ENCODE measurements at regions not wholly inside any gene's neighbourhood (a gene's known extent, or its start where the extent isn't known, plus 50 kb on each side); places are given as distances from the start of the nearest gene placed in this dataset.
A peak's percentile ranks its signal among the peaks of the same experiment; 100 is the strongest.

DNA sequence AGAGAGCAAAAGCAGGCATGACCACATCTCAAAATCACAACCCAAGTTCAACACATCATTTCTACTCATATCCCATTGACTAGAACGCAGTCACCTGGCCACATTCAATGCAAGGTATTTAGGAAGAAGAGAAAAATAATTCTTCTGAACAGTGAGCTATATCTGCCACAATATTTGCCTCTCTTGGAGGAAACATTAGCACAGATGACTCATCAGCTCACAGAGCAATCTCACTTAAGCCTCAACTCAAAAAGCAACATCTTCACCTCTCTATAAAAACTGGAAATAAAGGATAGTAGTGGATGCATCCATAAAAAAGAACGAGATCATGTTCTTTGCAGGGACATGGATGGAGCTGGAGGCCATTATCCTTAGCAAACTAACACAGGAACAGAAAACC is 143.9 kb upstream of the FMN2 start:
- Histone ChIP-seq H3K27me3 (ENCODE audit: control insufficient read depth, extremely low read depth, insufficient read depth, low read length) (no peaks in the 10 kb centered on the region), H3K4me2 (ENCODE audit: control insufficient read depth, extremely low read depth, insufficient read depth, low read depth, low read length) (no peak overlapping the region), H4K20me1 (ENCODE audit: control insufficient read depth, extremely low read depth, insufficient read depth, low read length) (no peaks in the 10 kb centered on the region), H3K79me2 (ENCODE audit: control insufficient read depth, insufficient read depth, low read length) (no peaks in the 10 kb centered on the region), H3K36me3 (ENCODE audit: control insufficient read depth in 2 of 2, extremely low read depth in 1 of 2, insufficient read depth in 2 of 2, low read length in 2 of 2) (no peaks in the 10 kb centered on the region), H3K9me1 (ENCODE audit: control insufficient read depth, extremely low read depth, insufficient read depth, low read length) (no peaks in the 10 kb centered on the region), H3K4me1 (ENCODE audit: control insufficient read depth, extremely low read depth, insufficient read depth, low read length) (no peaks in the 10 kb centered on the region), H3K9ac (ENCODE audit: control insufficient read depth, extremely low read depth, insufficient read depth, low read length) (no peak overlapping the region), H2AFZ (ENCODE audit: control insufficient read depth, low read length) (no peak overlapping the region), H3K9me3 (ENCODE audit: control insufficient read depth, low read depth, low read length) (no peaks in the 10 kb centered on the region), H3K4me3 (ENCODE audit: control insufficient read depth in 2 of 3, extremely low read depth in 1 of 3, insufficient read depth in 2 of 3, low read depth in 1 of 3, low read length in 3 of 3) (no peak overlapping the region), H3K27ac (ENCODE audit: control insufficient read depth, insufficient read depth, low read length) (no peak overlapping the region)
- dilution Hi-C loops (cut with MboI; ENCODE audit: extremely low pct_ligation_motif_present, low sequenced_read_pairs): no loop called here
- FAIRE-seq (no peak), DNase-seq (ENCODE audit: low read depth, low spot score) (no peak)
- no peak for TF ChIP-seq EZH2 (IDR thresholded peaks at IDR 0.05; ENCODE audit: low read length)
- TF ChIP-seq, protein P1, sequence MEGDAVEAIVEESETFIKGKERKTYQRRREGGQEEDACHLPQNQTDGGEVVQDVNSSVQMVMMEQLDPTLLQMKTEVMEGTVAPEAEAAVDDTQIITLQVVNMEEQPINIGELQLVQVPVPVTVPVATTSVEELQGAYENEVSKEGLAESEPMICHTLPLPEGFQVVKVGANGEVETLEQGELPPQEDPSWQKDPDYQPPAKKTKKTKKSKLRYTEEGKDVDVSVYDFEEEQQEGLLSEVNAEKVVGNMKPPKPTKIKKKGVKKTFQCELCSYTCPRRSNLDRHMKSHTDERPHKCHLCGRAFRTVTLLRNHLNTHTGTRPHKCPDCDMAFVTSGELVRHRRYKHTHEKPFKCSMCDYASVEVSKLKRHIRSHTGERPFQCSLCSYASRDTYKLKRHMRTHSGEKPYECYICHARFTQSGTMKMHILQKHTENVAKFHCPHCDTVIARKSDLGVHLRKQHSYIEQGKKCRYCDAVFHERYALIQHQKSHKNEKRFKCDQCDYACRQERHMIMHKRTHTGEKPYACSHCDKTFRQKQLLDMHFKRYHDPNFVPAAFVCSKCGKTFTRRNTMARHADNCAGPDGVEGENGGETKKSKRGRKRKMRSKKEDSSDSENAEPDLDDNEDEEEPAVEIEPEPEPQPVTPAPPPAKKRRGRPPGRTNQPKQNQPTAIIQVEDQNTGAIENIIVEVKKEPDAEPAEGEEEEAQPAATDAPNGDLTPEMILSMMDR (optimal IDR thresholded peaks at IDR 0.05 in 1 of 3, IDR thresholded peaks at IDR 0.05 in 1 of 3, conservative IDR thresholded peaks at IDR 0.05 in 1 of 3; ENCODE audit: extremely low read depth in 1 of 3, insufficient read depth in 2 of 3, low read length in 3 of 3): no peak

- no peaks in the 10 kb centered on the region for H3K27me3 ChIP-seq (ENCODE audit: control insufficient read depth, extremely low read depth, insufficient read depth, low read length)
- H3K4me2 ChIP-seq (ENCODE audit: control insufficient read depth, extremely low read depth, insufficient read depth, low read depth, low read length): no peak overlapping the region
- H3K9me3 ChIP-seq (ENCODE audit: control insufficient read depth, low read depth, low read length): peaks cover 3% of the 10 kb centered on the region
- TF ChIP-seq EZH2 (IDR thresholded peaks at IDR 0.05; ENCODE audit: low read length): no peak
- TF ChIP-seq, protein P1 (optimal IDR thresholded peaks at IDR 0.05 in 1 of 3, IDR thresholded peaks at IDR 0.05 in 1 of 3, conservative IDR thresholded peaks at IDR 0.05 in 1 of 3; ENCODE audit: extremely low read depth in 1 of 3, insufficient read depth in 2 of 3, low read length in 3 of 3): peak; percentile 22 to 58 (median 46)
- H3K4me3 ChIP-seq (ENCODE audit: control insufficient read depth in 2 of 3, extremely low read depth in 1 of 3, insufficient read depth in 2 of 3, low read depth in 1 of 3, low read length in 3 of 3): no peak overlapping the region
- H3K27ac ChIP-seq (ENCODE audit: control insufficient read depth, insufficient read depth, low read length): no peak overlapping the region
- dilution Hi-C loops (cut with MboI; ENCODE audit: extremely low pct_ligation_motif_present, low sequenced_read_pairs): no loop called here
- no peaks in the 10 kb centered on the region for H3K9me1 ChIP-seq (ENCODE audit: control insufficient read depth, extremely low read depth, insufficient read depth, low read length)
- FAIRE-seq: no peak
- H3K9ac ChIP-seq (ENCODE audit: control insufficient read depth, extremely low read depth, insufficient read depth, low read length): no peak overlapping the region
- no peaks in the 10 kb centered on the region for H3K4me1 ChIP-seq (ENCODE audit: control insufficient read depth, extremely low read depth, insufficient read depth, low read length)
- H2AFZ ChIP-seq (ENCODE audit: control insufficient read depth, low read length): no peak overlapping the region
- H4K20me1 ChIP-seq (ENCODE audit: control insufficient read depth, extremely low read depth, insufficient read depth, low read length): no peaks in the 10 kb centered on the region
- H3K79me2 ChIP-seq (ENCODE audit: control insufficient read depth, insufficient read depth, low read length): no peaks in the 10 kb centered on the region
- no peaks in the 10 kb centered on the region for H3K36me3 ChIP-seq (ENCODE audit: control insufficient read depth in 2 of 2, extremely low read depth in 1 of 2, insufficient read depth in 2 of 2, low read length in 2 of 2)
- no peak for DNase-seq (ENCODE audit: low read depth, low spot score)
Measured at GRCh38 chr1:239951511-239952140, 140.1 kb upstream of the FMN2 start.

Data from keratinocyte (primary cell).